Trophoblast cell (in vitro differentiated cells and primary cell): ENCODE measurements at regions not wholly inside any gene's neighbourhood (a gene's known extent, or its start where the extent isn't known, plus 50 kb on each side); places are given as distances from the start of the nearest gene placed in this dataset.

Source experiments
- DNase-seq, 2 donors: peaks; one replicate each; pipeline ENCODE4 v3.0.0-alpha.2; 2016
- H2AFZ ChIP-seq: 2 replicates; pipeline ENCODE4 v1.6.1; 2013; ENCODE audit warnings: low read length, moderate library complexity, mild to moderate bottlenecking; ENCODE audit not compliant: insufficient read depth, poor library complexity
- H2AK5ac ChIP-seq: 2 replicates; pipeline ENCODE4 v1.6.1; 2013; ENCODE audit warnings: mild to moderate bottlenecking, low read length
- H2BK120ac ChIP-seq: 2 replicates; pipeline ENCODE4 v1.6.1; 2013; ENCODE audit warnings: low read length, mild to moderate bottlenecking, moderate library complexity; ENCODE audit not compliant: insufficient read depth, poor library complexity
- H2BK12ac ChIP-seq: 2 replicates; pipeline ENCODE4 v1.6.1; 2013; ENCODE audit warnings: mild to moderate bottlenecking, low read length, moderate library complexity
- H2BK5ac ChIP-seq: 2 replicates; pipeline ENCODE4 v1.6.1; 2013; ENCODE audit warnings: low read length, low read depth, moderate library complexity, mild to moderate bottlenecking; ENCODE audit not compliant: poor library complexity
- H3K14ac ChIP-seq: 2 replicates; pipeline ENCODE4 v1.6.1; 2013; ENCODE audit warnings: mild to moderate bottlenecking, low read length
- H3K18ac ChIP-seq: 2 replicates; pipeline ENCODE4 v1.6.1; 2013; ENCODE audit warnings: mild to moderate bottlenecking, low read length
- H3K23ac ChIP-seq: 2 replicates; pipeline ENCODE4 v1.6.1; 2013; ENCODE audit warnings: low read length
- H3K27ac ChIP-seq: 2 replicates; pipeline ENCODE4 v1.5.1; 2013; ENCODE audit warnings: low read depth, mild to moderate bottlenecking, inconsistent platforms, low read length, moderate library complexity
- H3K27me3 ChIP-seq: 2 replicates; pipeline ENCODE4 v1.6.1; 2013; ENCODE audit warnings: inconsistent platforms, mild to moderate bottlenecking, low read length, moderate library complexity; ENCODE audit not compliant: insufficient read depth
- H3K36me3 ChIP-seq, 2 experiments: 1 replicate in 1 of 2; 2 replicates in 1 of 2; pipeline ENCODE4 v1.6.1; 2013; ENCODE audit warnings: low read length in 2 of 2, mild to moderate bottlenecking in 2 of 2, moderate library complexity in 1 of 2; ENCODE audit not compliant: insufficient read depth in 2 of 2, control insufficient read depth in 1 of 2
- H3K4ac ChIP-seq: 2 replicates; pipeline ENCODE4 v1.6.1; 2013; ENCODE audit warnings: low read depth, mild to moderate bottlenecking, low read length, moderate library complexity
- H3K4me1 ChIP-seq, 2 experiments: 1 replicate in 1 of 2; 2 replicates in 1 of 2; pipeline ENCODE4 v1.6.1; 2013; ENCODE audit warnings: low read length in 2 of 2, mild to moderate bottlenecking in 2 of 2, moderate library complexity in 1 of 2; ENCODE audit not compliant: insufficient read depth in 2 of 2, control insufficient read depth in 1 of 2
- H3K4me2 ChIP-seq: 2 replicates; pipeline ENCODE4 v1.6.1; 2013; ENCODE audit warnings: inconsistent platforms, mild to moderate bottlenecking, low read length, moderate library complexity
- H3K4me3 ChIP-seq: 2 replicates; pipeline ENCODE4 v1.5.1; 2013; ENCODE audit warnings: mild to moderate bottlenecking, low read depth, low read length, inconsistent platforms
- H3K79me1 ChIP-seq: one replicate; pipeline ENCODE4 v1.6.1; 2013; ENCODE audit warnings: low read length
- H3K79me2 ChIP-seq: 2 replicates; pipeline ENCODE4 v1.6.1; 2013; ENCODE audit warnings: low read length, mild to moderate bottlenecking; ENCODE audit not compliant: control insufficient read depth, insufficient read depth, poor library complexity
- H3K9ac ChIP-seq: 2 replicates; pipeline ENCODE4 v1.6.1; 2013; ENCODE audit warnings: mild to moderate bottlenecking, low read length
- H3K9me3 ChIP-seq: 2 replicates; pipeline ENCODE4 v1.6.1; 2013; ENCODE audit warnings: low read depth, mild to moderate bottlenecking, control low read depth, inconsistent platforms, low read length; ENCODE audit not compliant: insufficient read depth
- H4K12ac ChIP-seq: 2 replicates; pipeline ENCODE4 v1.6.1; 2013; ENCODE audit warnings: low read depth, mild to moderate bottlenecking, low read length, moderate library complexity
- H4K8ac ChIP-seq: 2 replicates; pipeline ENCODE4 v1.6.1; 2013; ENCODE audit warnings: low read depth, mild to moderate bottlenecking, low read length, moderate library complexity
- H4K91ac ChIP-seq: one replicate; pipeline ENCODE4 v1.6.1; 2013; ENCODE audit warnings: low read depth, mild to moderate bottlenecking, low read length, moderate library complexity
- WGBS: extraction: QIAGEN DNeasy Blood & Tissue Kit; methylation state at CpG from one replicate; pipeline ENCODE4 v1.1.7; 2013; ENCODE audit warnings: missing lambda C conversion rate; ENCODE audit not compliant: insufficient read length, insufficient coverage; ENCODE audit errors: extremely low coverage; 5-methylcytosine and 5-hydroxymethylcytosine counted together

DNA sequence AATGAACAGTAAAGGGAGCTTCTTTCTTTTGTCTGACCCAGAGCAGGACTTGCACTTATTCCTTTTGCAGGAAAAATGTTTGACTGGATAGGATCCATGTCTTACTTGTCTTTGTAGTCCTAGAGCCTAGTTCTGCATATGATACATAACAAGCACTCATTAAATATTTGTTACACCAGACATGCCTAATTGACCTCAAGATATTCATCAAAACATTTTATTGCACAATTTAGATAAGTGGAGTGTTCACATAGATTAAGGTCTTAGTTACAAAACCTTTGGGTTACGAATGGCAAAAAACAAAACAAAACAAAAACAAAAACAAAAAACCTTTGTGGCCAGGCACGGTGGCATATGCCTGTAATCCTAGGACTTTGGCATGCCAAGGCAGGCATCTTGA is 735.8 kb upstream of the NRSN1 start:
- H3K4ac ChIP-seq = no peak overlapping the region
- no peak overlapping the region for H3K23ac ChIP-seq
- no peak overlapping the region for H2BK120ac ChIP-seq
- H3K18ac ChIP-seq = no peak overlapping the region
- no peaks in the 10 kb centered on the region for H3K4me1 ChIP-seq
- no peaks in the 10 kb centered on the region for H3K9me3 ChIP-seq
- no peak overlapping the region for H2AFZ ChIP-seq
- H2BK12ac ChIP-seq = no peak overlapping the region
- no peak overlapping the region for H3K4me3 ChIP-seq
- no peak overlapping the region for H4K12ac ChIP-seq
- peak; percentile 16 to 77 for DNase-seq
- no peaks in the 10 kb centered on the region for H3K36me3 ChIP-seq
- no peak overlapping the region for H4K91ac ChIP-seq
- H3K79me1 ChIP-seq = no peaks in the 10 kb centered on the region
- WGBS = no CpG with 5 or more reads among the region's 2 CpGs
- H3K27ac ChIP-seq = no peak overlapping the region
- H3K79me2 ChIP-seq = no peaks in the 10 kb centered on the region
- no peak overlapping the region for H3K14ac ChIP-seq
- H3K4me2 ChIP-seq = no peak overlapping the region
- H2BK5ac ChIP-seq = no peak overlapping the region
- no peaks in the 10 kb centered on the region for H3K27me3 ChIP-seq
- no peak overlapping the region for H4K8ac ChIP-seq
- no peak overlapping the region for H3K9ac ChIP-seq
- no peak overlapping the region for H2AK5ac ChIP-seq

- Histone ChIP-seq H2AFZ (no peak overlapping the region), H3K4ac (no peak overlapping the region), H3K14ac (no peak overlapping the region), H3K4me1 (no peaks in the 10 kb centered on the region), H3K36me3 (no peaks in the 10 kb centered on the region), H3K79me2 (no peaks in the 10 kb centered on the region), H4K12ac (no peak overlapping the region), H3K27ac (no peak overlapping the region), H2BK5ac (no peak overlapping the region), H3K9me3 (no peaks in the 10 kb centered on the region), H3K18ac (no peak overlapping the region), H2BK120ac (no peak overlapping the region), H4K8ac (no peak overlapping the region), H3K23ac (no peak overlapping the region), H3K4me2 (no peak overlapping the region), H2BK12ac (no peak overlapping the region), H3K9ac (no peak overlapping the region), H3K4me3 (no peak overlapping the region), H2AK5ac (no peak overlapping the region), H3K27me3 (no peaks in the 10 kb centered on the region), H3K79me1 (no peaks in the 10 kb centered on the region), H4K91ac (no peak overlapping the region)
- no CpG with 5 or more reads among the region's 2 CpGs for WGBS
- no peak for DNase-seq
Measured at GRCh38 chr6:23394681-23395080, 731.3 kb upstream of the NRSN1 start.

DNA sequence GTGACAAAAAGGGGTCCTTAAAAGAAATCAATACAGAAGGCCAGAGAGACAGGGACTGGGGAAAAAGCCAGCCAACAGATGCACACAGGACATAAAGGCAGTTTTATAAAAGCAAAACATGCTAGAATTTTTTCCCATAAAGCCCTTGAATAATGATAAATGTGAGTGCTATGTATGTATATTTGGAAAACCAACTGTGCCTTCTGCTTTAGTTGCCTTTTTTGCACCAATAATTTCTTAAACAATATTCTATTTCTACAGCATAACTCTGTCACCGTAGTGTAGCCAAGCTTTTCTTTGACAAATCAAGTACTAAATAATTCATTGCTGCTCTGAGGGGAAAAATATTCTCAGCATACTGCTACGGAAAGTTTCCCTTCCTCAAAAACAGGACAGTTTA is 730.6 kb upstream of the NRSN1 start:
- Histone ChIP-seq H3K9ac (no peak overlapping the region), H2BK5ac (no peak overlapping the region), H3K79me1 (no peaks in the 10 kb centered on the region), H3K27me3 (no peaks in the 10 kb centered on the region), H2BK120ac (no peak overlapping the region), H3K18ac (no peak overlapping the region), H3K79me2 (no peaks in the 10 kb centered on the region), H3K4ac (no peak overlapping the region), H3K4me3 (no peak overlapping the region), H3K4me2 (no peak overlapping the region), H4K12ac (no peak overlapping the region), H2AFZ (no peak overlapping the region), H3K9me3 (no peaks in the 10 kb centered on the region), H3K4me1 (no peaks in the 10 kb centered on the region), H2BK12ac (no peak overlapping the region), H4K8ac (no peak overlapping the region), H3K27ac (no peak overlapping the region), H3K36me3 (no peaks in the 10 kb centered on the region), H4K91ac (no peak overlapping the region), H2AK5ac (no peak overlapping the region), H3K14ac (no peak overlapping the region), H3K23ac (no peak overlapping the region)
- no CpG with 5 or more reads among the region's 2 CpGs for WGBS
- no peak for DNase-seq

GRCh38 chr6:23396949-23397348 is 729.1 kb upstream of the NRSN1 start:
- H3K9me3 ChIP-seq = no peaks in the 10 kb centered on the region
- no peak overlapping the region for H2AFZ ChIP-seq
- H3K79me1 ChIP-seq = no peaks in the 10 kb centered on the region
- WGBS = no CpG with 5 or more reads among the region's 3 CpGs
- H2BK5ac ChIP-seq = no peak overlapping the region
- no peaks in the 10 kb centered on the region for H3K27me3 ChIP-seq
- no peak overlapping the region for H3K9ac ChIP-seq
- DNase-seq = no peak
- no peak overlapping the region for H3K14ac ChIP-seq
- H4K91ac ChIP-seq = no peak overlapping the region
- no peak overlapping the region for H4K12ac ChIP-seq
- H2BK12ac ChIP-seq = no peak overlapping the region
- no peak overlapping the region for H2AK5ac ChIP-seq
- H2BK120ac ChIP-seq = no peak overlapping the region
- H3K4ac ChIP-seq = no peak overlapping the region
- no peak overlapping the region for H3K4me2 ChIP-seq
- no peak overlapping the region for H3K27ac ChIP-seq
- H4K8ac ChIP-seq = no peak overlapping the region
- no peak overlapping the region for H3K23ac ChIP-seq
- H3K79me2 ChIP-seq = no peaks in the 10 kb centered on the region
- H3K4me1 ChIP-seq = no peaks in the 10 kb centered on the region
- H3K18ac ChIP-seq = no peak overlapping the region
- no peak overlapping the region for H3K4me3 ChIP-seq
- H3K36me3 ChIP-seq = no peaks in the 10 kb centered on the region
